Lower leg skin (tissue), 3 donors: ENCODE measurements at regions not wholly inside any gene's neighbourhood (a gene's known extent, or its start where the extent isn't known, plus 50 kb on each side); places are given as distances from the start of the nearest gene placed in this dataset.

Experiments used
- CTCF ChIP-seq, 3 donors: fragments of 450-650 bp; IDR thresholded peaks; one replicate each; pipeline ENCODE4 v1.5.1; 2016; ENCODE audit warnings: antibody characterized with exemption in 3 of 3, mild to moderate bottlenecking in 3 of 3, moderate library complexity in 2 of 3
- POLR2A ChIP-seq, 2 donors: fragments of 450-650 bp; IDR thresholded peaks; one replicate each; pipeline ENCODE4 v1.6.1; 2016 to 2017; ENCODE audit warnings: antibody characterized with exemption in 2 of 2, mild to moderate bottlenecking in 1 of 2, moderate library complexity in 1 of 2

- TF ChIP-seq CTCF (IDR thresholded peaks at IDR 0.05) = no peak
- TF ChIP-seq POLR2A (IDR thresholded peaks at IDR 0.05) = no peak
Measured at GRCh38 chr21:15126948-15127347, 62.1 kb upstream of the NRIP1 start.
